Breast epithelium (tissue), 3 donors: ENCODE measurements at regions not wholly inside any gene's neighbourhood (a gene's known extent, or its start where the extent isn't known, plus 50 kb on each side); places are given as distances from the start of the nearest gene placed in this dataset.

Experiments
- CTCF ChIP-seq, 3 donors: fragments of 450-650 bp; IDR thresholded peaks; one replicate each; pipeline ENCODE4 v1.5.1; 2016 to 2017; ENCODE audit warnings: antibody characterized with exemption in 3 of 3, mild to moderate bottlenecking in 3 of 3, moderate library complexity in 3 of 3
- POLR2A ChIP-seq: fragments of 450-650 bp; IDR thresholded peaks from one replicate; pipeline ENCODE4 v1.6.1; 2016; ENCODE audit warnings: antibody characterized with exemption, mild to moderate bottlenecking, moderate library complexity

DNA sequence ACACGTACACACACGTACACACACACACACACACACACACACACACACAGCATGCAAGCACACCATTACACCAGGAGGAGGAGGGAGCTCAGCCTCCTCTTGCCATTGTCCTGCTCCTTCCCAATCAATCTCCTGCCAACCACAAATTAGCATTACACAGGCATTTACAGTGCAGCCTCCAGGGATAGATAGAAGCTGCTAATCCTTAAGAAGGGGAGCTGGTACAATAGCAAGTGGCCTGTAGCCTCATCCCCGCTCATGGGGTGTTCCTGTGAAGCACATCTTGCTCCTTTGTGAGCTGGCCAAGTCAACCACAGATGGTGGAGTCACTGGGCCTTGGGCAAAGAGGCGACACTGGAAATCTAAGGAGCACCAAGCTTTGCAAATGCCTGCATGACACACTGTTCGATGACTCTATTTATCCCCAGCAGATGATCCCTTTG is 110.3 kb upstream of the PKDCC start:
- TF ChIP-seq CTCF (IDR thresholded peaks at IDR 0.05): no peak
- TF ChIP-seq POLR2A: no peak
